B cell (primary cell): ENCODE measurements at regions not wholly inside any gene's neighbourhood (a gene's known extent, or its start where the extent isn't known, plus 50 kb on each side); places are given as distances from the start of the nearest gene placed in this dataset.

ENCODE experiments used
- ATAC-seq: fragments of 200-7000 bp; cut with Tn5 transposase; one replicate; pipeline ENCODE4 v1.10.0; 2021; ENCODE audit warnings: low read depth, mild to moderate bottlenecking, moderate number of reproducible peaks, moderate library complexity
- CTCF ChIA-PET: fragments of 350-600 bp; sonication (Branson Sonifier 250); formaldehyde crosslinking; loops from one replicate; lab custom pipeline; 2021; ENCODE audit warnings: antibody characterized with exemption, inconsistent platforms; lab: Charles Lee
- POLR2A ChIA-PET: fragments of 350-600 bp; sonication (Branson Sonifier 250); formaldehyde crosslinking; loops from one replicate; lab custom pipeline; 2021; ENCODE audit warnings: antibody characterized with exemption; lab: Charles Lee
- DNase-seq: peaks from one replicate; pipeline ENCODE4 v3.0.0; 2013
- H2AFZ ChIP-seq: 2 replicates; pipeline ENCODE4 v1.6.1; 2012; ENCODE audit warnings: mild to moderate bottlenecking, low read depth, low read length; ENCODE audit not compliant: insufficient read depth, poor library complexity, severe bottlenecking
- H3K27ac ChIP-seq, 2 donors: 1 replicate in 1 of 2; 2 replicates in 1 of 2; pipeline ENCODE4 v1.5.1; 2012 to 2013; ENCODE audit warnings: low read length in 2 of 2, mild to moderate bottlenecking in 2 of 2, moderate library complexity in 1 of 2
- H3K27me3 ChIP-seq, 4 experiments: fragments of 200-600 bp in 1 of 4; sonication (generic) in 1 of 4; replicated peaks in 1 of 4; 1 replicate in 2 of 4; 2 replicates in 2 of 4; pipeline versions ENCODE4 v1.6.1 to v1.7.0; 2013 to 2016; ENCODE audit warnings: low read length in 3 of 4, mild to moderate bottlenecking in 2 of 4, mixed read lengths in 1 of 4, moderate library complexity in 1 of 4; ENCODE audit not compliant: insufficient read depth in 4 of 4, control insufficient read depth in 3 of 4; ENCODE audit errors: control extremely low read depth in 1 of 4
- H3K36me3 ChIP-seq, 2 experiments: replicated peaks in 1 of 2; 1 replicate in 1 of 2; 2 replicates in 1 of 2; pipeline versions ENCODE4 v1.6.1 to v1.7.1; 2013; ENCODE audit warnings: low read length in 1 of 2; ENCODE audit not compliant: insufficient read depth in 2 of 2, control insufficient read depth in 1 of 2; ENCODE audit errors: control extremely low read depth in 1 of 2, extremely low read depth in 1 of 2
- H3K4me1 ChIP-seq, 2 donors: fragments of 200-600 bp in 1 of 2; sonication (generic) in 1 of 2; 1 replicate in 1 of 2; 2 replicates in 1 of 2; pipeline versions ENCODE4 v1.5.1 to v1.6.1; 2013 to 2017; ENCODE audit warnings: low read length in 2 of 2; ENCODE audit not compliant: control insufficient read depth in 2 of 2, insufficient read depth in 2 of 2
- H3K4me2 ChIP-seq: replicated peaks from 2 replicates; pipeline ENCODE3; 2012; ENCODE audit warnings: mild to moderate bottlenecking, low read depth, low read length; ENCODE audit not compliant: poor library complexity, severe bottlenecking
- H3K4me3 ChIP-seq, 5 experiments: fragments of 200-600 bp in 1 of 5; sonication (generic) in 1 of 5; 1 replicate in 3 of 5; 2 replicates in 2 of 5; pipeline versions ENCODE4 v1.5.1 to v1.7.0; 2011 to 2016; ENCODE audit warnings: low read length in 4 of 5, mild to moderate bottlenecking in 4 of 5, low read depth in 2 of 5, control low read depth in 1 of 5, moderate library complexity in 1 of 5; ENCODE audit not compliant: insufficient read depth in 1 of 5; ENCODE audit errors: control extremely low read depth in 1 of 5, extremely low read depth in 1 of 5
- H3K79me2 ChIP-seq: fragments of 200-600 bp; sonication (generic); one replicate; pipeline ENCODE4 v1.6.0; 2016; ENCODE audit warnings: low read length; ENCODE audit not compliant: control insufficient read depth, insufficient read depth
- H3K9ac ChIP-seq: fragments of 200-600 bp; sonication (generic); 2 replicates; pipeline ENCODE4 v1.6.1; 2017; ENCODE audit warnings: mild to moderate bottlenecking, low read length, moderate library complexity
- H3K9me3 ChIP-seq, 3 donors: one replicate each; pipeline versions ENCODE4 v1.6.1 to v1.7.1; 2013; ENCODE audit warnings: low read length in 2 of 3; ENCODE audit not compliant: control insufficient read depth in 2 of 3, insufficient read depth in 1 of 3; ENCODE audit errors: control extremely low read depth in 1 of 3
- H4K20me1 ChIP-seq: 2 replicates; pipeline ENCODE4 v1.6.0; 2012; ENCODE audit warnings: mild to moderate bottlenecking, low read length; ENCODE audit not compliant: insufficient read depth, control insufficient read depth, poor library complexity, severe bottlenecking
- H3K27ac Mint-ChIP-seq: one replicate; pipeline ENCODE4 v1.8.0; 2021; ENCODE audit warnings: mixed read lengths
- H3K27me3 Mint-ChIP-seq: one replicate; pipeline ENCODE4 v1.8.0; 2021; ENCODE audit warnings: mixed read lengths
- H3K4me1 Mint-ChIP-seq: one replicate; pipeline ENCODE4 v1.8.0; 2021; ENCODE audit warnings: mixed read lengths
- H3K4me3 Mint-ChIP-seq: one replicate; pipeline ENCODE4 v1.8.0; 2021; ENCODE audit warnings: mixed read lengths
- H3K9me3 Mint-ChIP-seq: one replicate; pipeline ENCODE4 v1.8.0; 2022; ENCODE audit warnings: mixed read lengths; ENCODE audit not compliant: insufficient read depth
- EZH2 ChIP-seq: IDR thresholded peaks from 2 replicates; pipeline ENCODE4 v1.6.1; 2012; ENCODE audit warnings: borderline replicate concordance, low read depth, mild to moderate bottlenecking, moderate library complexity, low read length; ENCODE audit not compliant: insufficient read depth, poor library complexity, severe bottlenecking
- WGBS: methylation state at CpG from one replicate; pipeline ENCODE4 v1.1.5; 2013; ENCODE audit warnings: missing lambda C conversion rate; ENCODE audit not compliant: insufficient coverage; 5-methylcytosine and 5-hydroxymethylcytosine counted together
- intact Hi-C: fragments of 100-400 bp; cut with micrococcal nuclease; formaldehyde crosslinking; loops from one replicate; pipeline ENCODE4 v1.10.0; 2022
- TF ChIP-seq, protein P1 (sequence below): fragments of 200-600 bp; IDR thresholded peaks from one replicate; pipeline ENCODE4 v1.8.0; 2022; ENCODE audit warnings: antibody characterized with exemption, mild to moderate bottlenecking

DNA sequence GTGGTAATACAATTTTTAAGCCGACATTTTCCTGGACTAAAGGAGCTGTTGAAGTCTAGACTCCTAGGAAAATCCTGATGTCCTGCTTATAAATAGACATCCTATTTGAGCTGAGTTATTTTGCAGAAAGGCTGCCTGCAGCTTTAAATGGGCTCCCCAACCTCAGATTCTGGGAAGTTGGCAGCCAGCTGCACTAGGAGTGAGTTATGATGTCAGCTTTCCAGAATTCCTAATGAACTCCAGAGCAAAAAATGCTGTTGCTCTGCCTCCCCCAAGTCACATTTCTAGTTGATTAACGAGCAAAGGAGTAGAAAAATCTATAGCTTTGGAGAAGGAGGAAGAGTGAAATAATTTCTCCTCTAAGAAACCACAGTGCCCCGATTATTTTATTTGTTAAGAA is 346.3 kb upstream of the SULF2 start:
- no peaks in the 10 kb centered on the region for H3K4me1 ChIP-seq
- Mint-ChIP-seq H3K4me3 (no peak overlapping the region), H3K4me1 (no peaks in the 10 kb centered on the region), H3K9me3 (peaks cover 3% of the 10 kb centered on the region), H3K27ac (no peak overlapping the region), H3K27me3 (peaks cover 51% of the 10 kb centered on the region)
- intact Hi-C loops: no loop called here
- peaks cover 0 to 5% (median 2%) of the 10 kb centered on the region in 3 donors for H3K9me3 ChIP-seq
- CTCF ChIA-PET: no interaction called here
- no peak overlapping the region for H3K4me2 ChIP-seq
- DNase-seq (no peak), ATAC-seq (no peak)
- H3K36me3 ChIP-seq: no peaks in the 10 kb centered on the region
- H2AFZ ChIP-seq: no peak overlapping the region
- no peak overlapping the region for H3K4me3 ChIP-seq
- H3K9ac ChIP-seq: no peak overlapping the region
- TF ChIP-seq, protein P1, sequence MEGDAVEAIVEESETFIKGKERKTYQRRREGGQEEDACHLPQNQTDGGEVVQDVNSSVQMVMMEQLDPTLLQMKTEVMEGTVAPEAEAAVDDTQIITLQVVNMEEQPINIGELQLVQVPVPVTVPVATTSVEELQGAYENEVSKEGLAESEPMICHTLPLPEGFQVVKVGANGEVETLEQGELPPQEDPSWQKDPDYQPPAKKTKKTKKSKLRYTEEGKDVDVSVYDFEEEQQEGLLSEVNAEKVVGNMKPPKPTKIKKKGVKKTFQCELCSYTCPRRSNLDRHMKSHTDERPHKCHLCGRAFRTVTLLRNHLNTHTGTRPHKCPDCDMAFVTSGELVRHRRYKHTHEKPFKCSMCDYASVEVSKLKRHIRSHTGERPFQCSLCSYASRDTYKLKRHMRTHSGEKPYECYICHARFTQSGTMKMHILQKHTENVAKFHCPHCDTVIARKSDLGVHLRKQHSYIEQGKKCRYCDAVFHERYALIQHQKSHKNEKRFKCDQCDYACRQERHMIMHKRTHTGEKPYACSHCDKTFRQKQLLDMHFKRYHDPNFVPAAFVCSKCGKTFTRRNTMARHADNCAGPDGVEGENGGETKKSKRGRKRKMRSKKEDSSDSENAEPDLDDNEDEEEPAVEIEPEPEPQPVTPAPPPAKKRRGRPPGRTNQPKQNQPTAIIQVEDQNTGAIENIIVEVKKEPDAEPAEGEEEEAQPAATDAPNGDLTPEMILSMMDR: no peak
- no peak for TF ChIP-seq EZH2
- no peaks in the 10 kb centered on the region for H3K79me2 ChIP-seq
- H3K27ac ChIP-seq: no peak overlapping the region
- no CpG with 5 or more reads among the region's 3 CpGs for WGBS
- H3K27me3 ChIP-seq: peaks cover 0 to 6% (median 0%) of the 10 kb centered on the region in 4 experiments
- no peaks in the 10 kb centered on the region for H4K20me1 ChIP-seq
- POLR2A ChIA-PET: no interaction called here

DNA sequence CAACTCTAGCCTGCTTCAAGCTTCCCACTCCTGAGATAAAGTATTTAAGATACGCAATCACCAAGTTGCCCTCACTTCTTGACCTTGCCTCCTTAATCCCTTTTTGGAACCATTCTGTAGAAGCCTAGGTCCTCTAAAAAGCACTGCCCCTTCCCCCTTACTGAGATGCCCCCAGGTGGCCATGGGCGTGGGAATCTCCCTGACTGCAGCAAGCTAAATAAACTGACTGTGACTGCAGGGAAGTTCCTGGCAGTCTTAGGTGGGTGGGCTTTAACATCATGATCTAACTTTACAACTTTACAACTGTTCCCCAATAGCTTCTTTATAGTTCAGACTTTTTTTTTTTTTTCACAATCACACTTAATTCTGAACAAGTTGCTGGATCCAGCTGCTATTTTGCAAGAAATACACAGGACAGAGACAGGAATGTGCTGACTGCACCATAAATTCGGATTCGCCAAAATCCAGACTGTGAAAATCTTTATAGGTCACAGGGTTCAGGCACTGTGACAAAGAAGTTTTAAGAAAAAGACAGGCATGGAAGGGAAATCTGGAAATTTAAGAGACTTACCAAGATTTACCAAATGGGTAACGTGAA is 344.2 kb upstream of the SULF2 start:
- DNase-seq (no peak), ATAC-seq (no peak)
- H3K27me3 ChIP-seq: peaks cover 0 to 3% (median 0%) of the 10 kb centered on the region in 4 experiments
- intact Hi-C loops: no loop called here
- CTCF ChIA-PET: interaction anchor here (0.7 to 1.2 kb wide), 3 partner anchors 356 to 491 kb away, joined by 3 read pairs; no protein-coding TSS in a partner anchor
- POLR2A ChIA-PET: no interaction called here
- 94% methylated on average over 4 of the region's 5 CpGs for WGBS
- no peak overlapping the region for H3K4me2 ChIP-seq
- Mint-ChIP-seq H3K27me3 (peaks cover 44% of the 10 kb centered on the region), H3K4me1 (no peaks in the 10 kb centered on the region), H3K27ac (no peak overlapping the region), H3K9me3 (peaks cover 3% of the 10 kb centered on the region), H3K4me3 (no peak overlapping the region)
- H3K27ac ChIP-seq: no peak overlapping the region
- H3K4me1 ChIP-seq: no peaks in the 10 kb centered on the region
- H2AFZ ChIP-seq: no peak overlapping the region
- peaks cover 0 to 5% (median 2%) of the 10 kb centered on the region in 3 donors for H3K9me3 ChIP-seq
- no peaks in the 10 kb centered on the region for H4K20me1 ChIP-seq
- H3K79me2 ChIP-seq: no peaks in the 10 kb centered on the region
- no peaks in the 10 kb centered on the region for H3K36me3 ChIP-seq
- no peak overlapping the region for H3K9ac ChIP-seq
- TF ChIP-seq, protein P1: no peak
- no peak for TF ChIP-seq EZH2
- no peak overlapping the region for H3K4me3 ChIP-seq
